HL-60 (cell line): ENCODE measurements at regions not wholly inside any gene's neighbourhood (a gene's known extent, or its start where the extent isn't known, plus 50 kb on each side); places are given as distances from the start of the nearest gene placed in this dataset.

ENCODE experiments used
- DNase-seq, 2 experiments: peaks; one replicate each; pipeline ENCODE4 v3.0.0-alpha.2; 2010 to 2020; ENCODE audit warnings: low read depth in 1 of 2, low spot score in 1 of 2
- H3K27ac ChIP-seq: fragments of 250-450 bp; sonication (Bioruptor Pico); replicated peaks from 2 replicates; pipeline ENCODE4 v1.5.1; 2020; ENCODE audit warnings: mild to moderate bottlenecking, moderate library complexity
- H3K27me3 ChIP-seq: fragments of 250-450 bp; sonication (Bioruptor Pico); 2 replicates; pipeline ENCODE4 v1.5.1; 2021; ENCODE audit warnings: mild to moderate bottlenecking, moderate library complexity; ENCODE audit not compliant: insufficient read depth, poor library complexity, severe bottlenecking
- H3K4me3 ChIP-seq: replicated peaks from 2 replicates; pipeline ENCODE4 v1.5.1; 2011; ENCODE audit warnings: mild to moderate bottlenecking, control low read depth, low read length; ENCODE audit not compliant: insufficient read depth
- GABPA ChIP-seq: IDR thresholded peaks from 2 replicates; pipeline ENCODE4 v1.6.1; 2012; ENCODE audit warnings: low read depth
- POLR2AphosphoS5 ChIP-seq: IDR thresholded peaks from 2 replicates; pipeline ENCODE4 v1.6.1; 2012; ENCODE audit warnings: low read depth
- SPI1 ChIP-seq: IDR thresholded peaks from 2 replicates; pipeline ENCODE4 v1.6.1; 2012; ENCODE audit warnings: low read depth, mild to moderate bottlenecking, borderline replicate concordance
- TF ChIP-seq, protein P1 (sequence below): IDR thresholded peaks from one replicate; pipeline ENCODE4 v1.5.1; 2011; ENCODE audit warnings: low read length, control low read depth, inconsistent platforms; ENCODE audit not compliant: insufficient read depth
- TF ChIP-seq, protein P2 (sequence below): IDR thresholded peaks from 2 replicates; pipeline ENCODE4 v1.6.1; 2012; ENCODE audit warnings: low read depth; ENCODE audit not compliant: insufficient replicate concordance

DNA sequence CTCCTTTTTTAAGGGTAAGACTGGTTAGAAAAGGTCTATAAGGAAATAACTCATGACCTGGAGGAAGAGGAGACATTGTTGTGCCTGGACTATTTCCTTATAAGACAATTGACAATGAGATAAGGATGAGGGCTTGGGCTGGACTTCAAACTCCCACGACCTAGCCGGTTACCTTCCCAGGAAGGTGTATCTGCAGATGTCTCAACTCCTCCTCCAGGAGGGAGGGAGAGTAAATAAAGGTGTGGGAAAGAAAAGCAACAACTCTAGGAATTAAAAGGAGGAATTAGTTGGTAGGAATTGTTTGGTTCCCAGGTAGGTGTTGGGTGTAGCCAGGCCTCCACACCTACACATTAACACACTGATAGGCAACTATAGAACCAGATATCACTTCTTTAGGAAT lies 97.8 kb upstream of the TBL1XR1 start:
- TF ChIP-seq, protein P1, sequence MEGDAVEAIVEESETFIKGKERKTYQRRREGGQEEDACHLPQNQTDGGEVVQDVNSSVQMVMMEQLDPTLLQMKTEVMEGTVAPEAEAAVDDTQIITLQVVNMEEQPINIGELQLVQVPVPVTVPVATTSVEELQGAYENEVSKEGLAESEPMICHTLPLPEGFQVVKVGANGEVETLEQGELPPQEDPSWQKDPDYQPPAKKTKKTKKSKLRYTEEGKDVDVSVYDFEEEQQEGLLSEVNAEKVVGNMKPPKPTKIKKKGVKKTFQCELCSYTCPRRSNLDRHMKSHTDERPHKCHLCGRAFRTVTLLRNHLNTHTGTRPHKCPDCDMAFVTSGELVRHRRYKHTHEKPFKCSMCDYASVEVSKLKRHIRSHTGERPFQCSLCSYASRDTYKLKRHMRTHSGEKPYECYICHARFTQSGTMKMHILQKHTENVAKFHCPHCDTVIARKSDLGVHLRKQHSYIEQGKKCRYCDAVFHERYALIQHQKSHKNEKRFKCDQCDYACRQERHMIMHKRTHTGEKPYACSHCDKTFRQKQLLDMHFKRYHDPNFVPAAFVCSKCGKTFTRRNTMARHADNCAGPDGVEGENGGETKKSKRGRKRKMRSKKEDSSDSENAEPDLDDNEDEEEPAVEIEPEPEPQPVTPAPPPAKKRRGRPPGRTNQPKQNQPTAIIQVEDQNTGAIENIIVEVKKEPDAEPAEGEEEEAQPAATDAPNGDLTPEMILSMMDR, result no peak
- TF ChIP-seq SPI1, result no peak
- no peak for DNase-seq
- no peaks in the 10 kb centered on the region for H3K27me3 ChIP-seq
- no peak overlapping the region for H3K27ac ChIP-seq
- H3K4me3 ChIP-seq, result no peak overlapping the region

DNA sequence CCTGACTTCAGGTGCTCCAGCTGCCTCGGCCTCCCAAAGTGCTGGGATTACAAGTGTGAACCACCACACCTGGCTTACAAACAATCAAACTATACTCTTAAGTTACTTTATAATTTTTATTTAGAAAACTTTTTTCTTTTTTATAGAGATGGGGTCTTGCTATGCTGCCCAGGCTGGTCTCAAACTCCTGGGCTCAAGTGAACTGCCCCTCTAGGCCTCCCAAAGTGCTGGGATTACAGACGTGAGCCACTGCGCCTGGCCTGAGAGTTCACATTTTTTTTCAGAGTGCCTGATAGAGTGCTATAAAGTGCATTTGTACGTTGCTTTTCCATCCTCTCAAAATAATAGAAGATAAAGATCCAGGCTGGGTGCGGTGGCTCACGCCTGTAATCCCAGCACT lies 102.0 kb upstream of the TBL1XR1 start:
- H3K27ac ChIP-seq, result no peak overlapping the region
- H3K4me3 ChIP-seq, result no peak overlapping the region
- no peak for DNase-seq
- TF ChIP-seq POLR2AphosphoS5 (no peak), GABPA (no peak), SPI1 (no peak)
- TF ChIP-seq, protein P2, sequence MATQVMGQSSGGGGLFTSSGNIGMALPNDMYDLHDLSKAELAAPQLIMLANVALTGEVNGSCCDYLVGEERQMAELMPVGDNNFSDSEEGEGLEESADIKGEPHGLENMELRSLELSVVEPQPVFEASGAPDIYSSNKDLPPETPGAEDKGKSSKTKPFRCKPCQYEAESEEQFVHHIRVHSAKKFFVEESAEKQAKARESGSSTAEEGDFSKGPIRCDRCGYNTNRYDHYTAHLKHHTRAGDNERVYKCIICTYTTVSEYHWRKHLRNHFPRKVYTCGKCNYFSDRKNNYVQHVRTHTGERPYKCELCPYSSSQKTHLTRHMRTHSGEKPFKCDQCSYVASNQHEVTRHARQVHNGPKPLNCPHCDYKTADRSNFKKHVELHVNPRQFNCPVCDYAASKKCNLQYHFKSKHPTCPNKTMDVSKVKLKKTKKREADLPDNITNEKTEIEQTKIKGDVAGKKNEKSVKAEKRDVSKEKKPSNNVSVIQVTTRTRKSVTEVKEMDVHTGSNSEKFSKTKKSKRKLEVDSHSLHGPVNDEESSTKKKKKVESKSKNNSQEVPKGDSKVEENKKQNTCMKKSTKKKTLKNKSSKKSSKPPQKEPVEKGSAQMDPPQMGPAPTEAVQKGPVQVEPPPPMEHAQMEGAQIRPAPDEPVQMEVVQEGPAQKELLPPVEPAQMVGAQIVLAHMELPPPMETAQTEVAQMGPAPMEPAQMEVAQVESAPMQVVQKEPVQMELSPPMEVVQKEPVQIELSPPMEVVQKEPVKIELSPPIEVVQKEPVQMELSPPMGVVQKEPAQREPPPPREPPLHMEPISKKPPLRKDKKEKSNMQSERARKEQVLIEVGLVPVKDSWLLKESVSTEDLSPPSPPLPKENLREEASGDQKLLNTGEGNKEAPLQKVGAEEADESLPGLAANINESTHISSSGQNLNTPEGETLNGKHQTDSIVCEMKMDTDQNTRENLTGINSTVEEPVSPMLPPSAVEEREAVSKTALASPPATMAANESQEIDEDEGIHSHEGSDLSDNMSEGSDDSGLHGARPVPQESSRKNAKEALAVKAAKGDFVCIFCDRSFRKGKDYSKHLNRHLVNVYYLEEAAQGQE, result no peak
- TF ChIP-seq, protein P1, result no peak
- H3K27me3 ChIP-seq, result no peaks in the 10 kb centered on the region

DNA sequence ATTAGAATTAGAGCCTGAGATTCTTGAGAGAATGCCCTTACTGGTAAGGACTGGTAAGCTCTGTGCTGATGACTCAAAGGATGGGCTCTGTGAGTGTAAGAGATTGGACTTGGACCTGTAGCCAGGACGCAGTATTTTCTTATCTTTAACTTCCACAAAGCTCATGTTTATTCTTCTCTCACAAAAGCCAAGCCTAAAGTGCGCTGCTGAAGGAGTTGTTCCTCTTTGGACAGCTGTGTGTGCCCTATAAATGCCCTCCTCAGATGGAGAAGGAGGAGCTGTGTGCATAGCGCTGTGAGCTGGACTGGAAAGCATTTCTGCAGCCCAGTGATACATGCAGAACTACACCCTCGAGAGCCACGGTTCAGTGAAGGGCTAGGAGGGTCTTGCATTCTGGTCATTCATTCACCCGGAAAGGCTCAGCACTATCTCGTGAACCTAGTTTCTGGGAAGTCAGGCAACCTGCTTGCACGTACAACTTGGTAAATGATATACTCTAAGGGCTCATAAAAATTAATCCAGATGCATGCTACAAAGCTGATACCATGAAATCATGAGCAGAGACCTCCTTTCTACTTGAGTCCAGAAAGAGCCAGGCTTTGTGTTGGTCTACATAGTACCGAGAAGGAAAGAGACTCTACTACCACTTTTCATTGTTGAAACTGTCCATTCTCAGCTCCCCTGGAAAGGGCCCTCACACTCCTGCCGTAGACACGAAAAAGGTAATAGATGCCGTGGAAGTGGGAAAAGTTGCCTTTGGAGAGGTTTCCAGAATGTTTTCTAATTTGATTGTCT lies 103.0 kb upstream of the TBL1XR1 start:
- Histone ChIP-seq H3K27me3 (no peaks in the 10 kb centered on the region), H3K27ac (no peak overlapping the region), H3K4me3 (no peak overlapping the region)
- peak in 1 of 2 experiments; percentile 72 for DNase-seq
- TF ChIP-seq, protein P2, result no peak
- TF ChIP-seq POLR2AphosphoS5 (no peak), SPI1 (no peak; the same call in 1 of the 2 replicates), GABPA (no peak)
- TF ChIP-seq, protein P1, result no peak
